ENCODE measurements at regions not wholly inside any gene's neighbourhood (a gene's known extent, or its start where the extent isn't known, plus 50 kb on each side); places are given as distances from the start of the nearest gene placed in this dataset.

DNA sequence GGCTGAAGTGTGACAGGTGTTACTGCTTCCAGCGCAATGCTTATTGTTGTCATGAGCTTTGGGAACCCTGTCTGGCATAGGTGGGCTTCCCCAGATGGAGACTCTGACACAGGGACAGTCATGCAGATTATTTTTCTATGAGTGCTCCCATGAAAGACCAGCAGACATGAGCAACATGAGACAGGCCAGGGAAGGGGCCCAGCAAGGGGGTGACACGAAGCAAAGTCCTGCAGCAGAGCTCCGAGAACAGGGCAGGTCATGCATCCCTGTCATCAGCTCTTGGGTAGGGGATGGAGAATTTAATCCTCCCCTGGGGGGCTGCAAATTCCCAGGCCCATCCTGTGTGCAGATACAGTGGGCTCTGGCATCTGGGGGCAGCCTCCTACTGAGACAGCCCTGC is 77.4 kb downstream of the CTAGE1 start:
- H3K4me1 Mint-ChIP-seq, result no peaks in the 10 kb centered on the region
- H3K9me3 Mint-ChIP-seq, result peaks cover 0 to 2% of the 10 kb centered on the region in 2 donors
- no peaks in the 10 kb centered on the region for H3K36me3 Mint-ChIP-seq
- ATAC-seq (replicated peaks) (no peak), DNase-seq (no peak)
- no peak overlapping the region for H3K27ac Mint-ChIP-seq
- peaks cover 0 to 11% of the 10 kb centered on the region in 2 donors for H3K27me3 Mint-ChIP-seq
- no peak overlapping the region for H3K4me3 Mint-ChIP-seq

- ATAC-seq (replicated peaks) (no peak), DNase-seq (no peak)
- Mint-ChIP-seq H3K4me1 (no peaks in the 10 kb centered on the region), H3K4me3 (no peak overlapping the region), H3K27me3 (peaks cover 0 to 11% of the 10 kb centered on the region in 2 donors), H3K9me3 (peaks cover 0 to 4% of the 10 kb centered on the region in 2 donors), H3K36me3 (no peaks in the 10 kb centered on the region), H3K27ac (no peak overlapping the region)
These were observed 77.8 kb downstream of the CTAGE1 start for GRCh38 chr18:22339913-22340312.

- H3K36me3 Mint-ChIP-seq, result no peaks in the 10 kb centered on the region
- DNase-seq (no peak), ATAC-seq (replicated peaks) (no peak)
- H3K9me3 Mint-ChIP-seq, result peaks cover 0 to 4% of the 10 kb centered on the region in 2 donors
- H3K27me3 Mint-ChIP-seq, result peaks cover 0 to 11% of the 10 kb centered on the region in 2 donors
- H3K4me1 Mint-ChIP-seq, result no peaks in the 10 kb centered on the region
- H3K27ac Mint-ChIP-seq, result no peak overlapping the region
- H3K4me3 Mint-ChIP-seq, result no peak overlapping the region
These were observed 79.9 kb downstream of the CTAGE1 start for GRCh38 chr18:22337833-22338232.

- no peaks in the 10 kb centered on the region for H3K36me3 Mint-ChIP-seq
- no peaks in the 10 kb centered on the region for H3K4me1 Mint-ChIP-seq
- DNase-seq (no peak), ATAC-seq (replicated peaks) (no peak)
- no peak overlapping the region for H3K27ac Mint-ChIP-seq
- peaks cover 0 to 4% of the 10 kb centered on the region in 2 donors for H3K9me3 Mint-ChIP-seq
- H3K27me3 Mint-ChIP-seq, result peaks cover 0 to 11% of the 10 kb centered on the region in 2 donors
- no peak overlapping the region for H3K4me3 Mint-ChIP-seq
These were observed 80.4 kb downstream of the CTAGE1 start for GRCh38 chr18:22337306-22337705.

- H3K9me3 Mint-ChIP-seq, result peaks cover 0 to 3% of the 10 kb centered on the region in 2 donors
- H3K36me3 Mint-ChIP-seq, result no peaks in the 10 kb centered on the region
- H3K4me3 Mint-ChIP-seq, result no peak overlapping the region
- peaks cover 0 to 11% of the 10 kb centered on the region in 2 donors for H3K27me3 Mint-ChIP-seq
- no peak overlapping the region for H3K27ac Mint-ChIP-seq
- no peak for DNase-seq
- H3K4me1 Mint-ChIP-seq, result no peaks in the 10 kb centered on the region
- ATAC-seq (replicated peaks), result no peak
These were observed 81.3 kb downstream of the CTAGE1 start for GRCh38 chr18:22336406-22336805.

DNA sequence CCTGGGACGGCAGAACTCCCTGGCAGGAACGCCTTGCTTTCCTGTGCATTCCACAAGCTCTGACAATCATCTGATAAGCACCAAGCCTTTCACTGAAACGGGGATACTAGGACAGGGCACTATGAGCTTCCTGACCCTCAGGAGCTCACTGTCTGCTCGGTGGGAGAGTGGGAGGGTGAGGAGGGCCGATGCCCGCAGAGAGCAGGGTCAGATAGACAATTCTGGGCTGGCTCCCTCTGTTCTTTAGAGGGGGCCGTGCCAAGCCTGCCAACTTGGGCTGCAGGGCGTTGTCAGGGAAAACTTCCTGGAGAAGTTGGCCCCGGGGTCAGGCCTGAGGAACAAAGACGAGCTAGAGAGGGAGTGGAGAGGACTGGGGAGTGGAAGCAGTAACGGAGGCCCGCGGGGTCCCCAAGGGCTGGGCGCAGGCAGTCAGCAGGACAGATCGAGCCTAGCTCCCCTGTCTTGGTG is 82.0 kb downstream of the CTAGE1 start:
- H3K4me1 Mint-ChIP-seq, result no peaks in the 10 kb centered on the region
- no peak overlapping the region for H3K27ac Mint-ChIP-seq
- H3K9me3 Mint-ChIP-seq, result peaks cover 0 to 2% of the 10 kb centered on the region in 2 donors
- DNase-seq (no peak), ATAC-seq (replicated peaks) (no peak)
- H3K36me3 Mint-ChIP-seq, result no peaks in the 10 kb centered on the region
- H3K4me3 Mint-ChIP-seq, result no peak overlapping the region
- peaks cover 0 to 11% of the 10 kb centered on the region in 2 donors for H3K27me3 Mint-ChIP-seq

- DNase-seq (no peak), ATAC-seq (replicated peaks) (no peak)
- Mint-ChIP-seq H3K27me3 (peaks cover 3 to 11% of the 10 kb centered on the region in 2 donors), H3K36me3 (no peaks in the 10 kb centered on the region), H3K4me3 (no peak overlapping the region), H3K9me3 (peaks cover 0 to 3% of the 10 kb centered on the region in 2 donors), H3K4me1 (no peaks in the 10 kb centered on the region), H3K27ac (no peak overlapping the region)
These were observed 83.1 kb downstream of the CTAGE1 start for GRCh38 chr18:22334567-22334966.

DNA sequence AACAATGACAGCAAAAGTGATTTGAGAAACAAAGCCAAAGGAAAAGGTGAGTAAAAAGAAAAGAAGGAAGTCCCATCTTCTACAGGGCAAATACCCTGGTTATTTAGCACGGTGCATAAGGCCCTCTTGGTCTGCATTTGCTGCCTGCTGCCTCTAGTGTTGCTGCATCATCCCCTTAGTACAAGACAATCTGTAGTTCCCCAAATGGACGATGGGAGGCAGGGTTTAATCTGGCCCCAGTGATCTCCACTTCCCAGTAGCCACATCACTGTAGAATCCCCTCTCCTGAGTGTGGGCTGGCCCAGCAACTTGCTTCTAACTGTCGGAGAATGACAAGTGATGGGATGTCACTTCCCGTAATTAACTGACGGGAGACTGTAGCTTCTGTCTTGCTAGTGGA is 85.1 kb downstream of the CTAGE1 start:
- DNase-seq (no peak), ATAC-seq (replicated peaks) (no peak)
- Mint-ChIP-seq H3K4me3 (no peak overlapping the region), H3K27me3 (peaks cover 3 to 11% of the 10 kb centered on the region in 2 donors), H3K27ac (no peak overlapping the region), H3K4me1 (no peaks in the 10 kb centered on the region), H3K36me3 (no peaks in the 10 kb centered on the region), H3K9me3 (peaks cover 0 to 3% of the 10 kb centered on the region in 2 donors)

DNA sequence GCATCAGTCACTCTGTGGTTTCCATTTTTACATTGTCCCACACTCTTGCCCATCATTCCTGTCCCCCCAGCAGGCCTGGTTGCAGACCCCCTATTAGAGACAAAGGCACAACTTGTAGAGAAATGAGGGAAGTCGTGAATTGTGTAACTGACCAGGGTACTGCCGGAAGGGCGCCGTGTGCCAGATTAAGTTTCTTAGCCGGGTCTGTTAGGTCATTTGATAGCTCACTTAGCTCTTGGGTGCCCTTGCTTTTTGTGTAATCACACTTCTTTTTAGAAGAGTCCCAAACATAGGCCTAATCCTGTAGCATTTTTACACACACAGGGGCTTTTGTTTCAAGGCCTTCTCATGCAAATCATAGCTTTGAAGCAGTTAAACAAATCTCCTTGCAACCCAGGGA is 87.2 kb downstream of the CTAGE1 start:
- DNase-seq (no peak), ATAC-seq (replicated peaks) (no peak)
- no peaks in the 10 kb centered on the region for H3K36me3 Mint-ChIP-seq
- no peaks in the 10 kb centered on the region for H3K4me1 Mint-ChIP-seq
- H3K27ac Mint-ChIP-seq, result no peak overlapping the region
- peaks cover 0 to 3% of the 10 kb centered on the region in 2 donors for H3K27me3 Mint-ChIP-seq
- H3K4me3 Mint-ChIP-seq, result no peak overlapping the region
- peaks cover 0 to 3% of the 10 kb centered on the region in 2 donors for H3K9me3 Mint-ChIP-seq

DNA sequence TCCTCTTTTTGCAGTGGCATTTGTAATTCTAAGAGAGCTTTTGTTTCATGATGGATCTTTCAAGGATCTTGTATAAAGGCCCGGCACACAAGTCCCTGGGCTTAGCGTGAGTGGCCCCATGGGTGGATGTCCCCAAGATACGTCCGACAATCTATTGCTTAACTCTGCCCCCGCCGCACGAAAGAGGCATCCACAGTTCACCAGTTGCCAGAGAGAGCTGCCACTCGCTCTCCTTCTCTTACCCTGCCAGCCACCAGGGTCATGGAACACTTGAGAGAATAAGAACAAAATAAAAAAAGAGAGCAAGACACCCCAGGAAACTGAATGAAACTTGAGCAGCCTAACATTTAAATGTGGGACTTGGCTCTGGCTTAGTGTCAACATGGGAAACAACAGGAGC is 92.3 kb downstream of the CTAGE1 start:
- Mint-ChIP-seq H3K9me3 (peaks cover 0 to 3% of the 10 kb centered on the region in 2 donors), H3K27ac (no peak overlapping the region), H3K4me1 (no peaks in the 10 kb centered on the region), H3K4me3 (no peak overlapping the region), H3K27me3 (peaks cover 0 to 2% of the 10 kb centered on the region in 2 donors), H3K36me3 (no peaks in the 10 kb centered on the region)
- no peak for DNase-seq
- no peak for ATAC-seq (replicated peaks)

GRCh38 chr18:22324191-22325131 is 93.3 kb downstream of the CTAGE1 start:
- no peaks in the 10 kb centered on the region for H3K4me1 Mint-ChIP-seq
- no peaks in the 10 kb centered on the region for H3K36me3 Mint-ChIP-seq
- no peak for ATAC-seq (replicated peaks)
- peaks cover 0 to 2% of the 10 kb centered on the region in 2 donors for H3K9me3 Mint-ChIP-seq
- no peak overlapping the region for H3K27ac Mint-ChIP-seq
- H3K4me3 Mint-ChIP-seq, result no peak overlapping the region
- H3K27me3 Mint-ChIP-seq, result no peaks in the 10 kb centered on the region
- DNase-seq, result no peak

DNA sequence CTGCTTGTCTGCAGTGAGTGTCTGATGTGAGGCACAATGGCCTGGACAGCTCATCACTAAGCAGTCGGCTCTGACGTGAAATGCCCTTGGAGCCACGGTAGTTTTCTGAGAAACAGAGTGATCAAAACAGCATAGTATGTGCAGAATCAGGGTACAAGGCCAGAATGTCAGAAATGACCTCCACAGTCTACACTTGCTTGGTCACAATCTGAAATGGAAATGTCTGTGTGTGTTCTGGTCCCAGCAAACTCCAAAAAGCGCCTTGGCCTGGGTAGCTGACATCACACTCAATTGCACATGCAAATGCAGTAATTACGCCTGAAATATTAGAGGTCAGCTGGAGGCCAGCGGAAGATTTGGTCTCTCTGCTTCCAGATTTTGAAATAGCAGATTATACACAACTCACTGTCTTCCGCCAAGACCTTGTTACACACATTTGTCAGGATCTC is 95.4 kb downstream of the CTAGE1 start:
- H3K9me3 Mint-ChIP-seq, result peaks cover 0 to 2% of the 10 kb centered on the region in 2 donors
- ATAC-seq (replicated peaks) (no peak), DNase-seq (no peak)
- no peak overlapping the region for H3K4me3 Mint-ChIP-seq
- H3K27me3 Mint-ChIP-seq, result no peaks in the 10 kb centered on the region
- no peaks in the 10 kb centered on the region for H3K36me3 Mint-ChIP-seq
- H3K4me1 Mint-ChIP-seq, result no peaks in the 10 kb centered on the region
- H3K27ac Mint-ChIP-seq, result no peak overlapping the region

GRCh38 chr18:22320771-22321170 is 96.9 kb downstream of the CTAGE1 start:
- no peak overlapping the region for H3K27ac Mint-ChIP-seq
- ATAC-seq (replicated peaks), result no peak
- H3K9me3 Mint-ChIP-seq, result peaks cover 0 to 2% of the 10 kb centered on the region in 2 donors
- no peaks in the 10 kb centered on the region for H3K4me1 Mint-ChIP-seq
- H3K27me3 Mint-ChIP-seq, result no peaks in the 10 kb centered on the region
- no peaks in the 10 kb centered on the region for H3K36me3 Mint-ChIP-seq
- H3K4me3 Mint-ChIP-seq, result no peak overlapping the region
- no peak for DNase-seq

- ATAC-seq (replicated peaks) (no peak), DNase-seq (no peak)
- H3K27me3 Mint-ChIP-seq, result no peaks in the 10 kb centered on the region
- H3K9me3 Mint-ChIP-seq, result peaks cover 0 to 2% of the 10 kb centered on the region in 2 donors
- no peak overlapping the region for H3K4me3 Mint-ChIP-seq
- H3K36me3 Mint-ChIP-seq, result no peaks in the 10 kb centered on the region
- no peak overlapping the region for H3K27ac Mint-ChIP-seq
- no peaks in the 10 kb centered on the region for H3K4me1 Mint-ChIP-seq
These were observed 97.6 kb downstream of the CTAGE1 start for GRCh38 chr18:22320155-22320554.
